Urothelium cell line (cell line): ENCODE measurements at regions not wholly inside any gene's neighbourhood (a gene's known extent, or its start where the extent isn't known, plus 50 kb on each side); places are given as distances from the start of the nearest gene placed in this dataset.
A peak's percentile ranks its signal among the peaks of the same experiment; 100 is the strongest.
"Not testable (repeated sequence)": the region's sequence is repeated elsewhere in the genome, so short reads cannot be mapped to it uniquely, and the experiment has no call there.

ENCODE experiments used
- DNase-seq: peaks from one replicate; pipeline ENCODE4 v3.0.0; 2011; ENCODE audit warnings: low spot score, mixed read lengths
- FAIRE-seq: peaks from 2 replicates; lab custom pipeline; 2011; peaks lifted over from hg19 to GRCh38; lab: Jason Lieb, UNC

- not testable (repeated sequence) for FAIRE-seq, DNase-seq
Observed at GRCh38 chr6:28621268-28621667, 95.6 kb downstream of the GPX5 start.

GRCh38 chr6:28623242-28623641 is 97.6 kb downstream of the GPX5 start:
- not testable (repeated sequence) for FAIRE-seq, DNase-seq

GRCh38 chr6:28626386-28626785 is 100.7 kb downstream of the GPX5 start:
- not testable (repeated sequence) for DNase-seq, FAIRE-seq

GRCh38 chr6:28632326-28632851 is 106.7 kb downstream of the GPX5 start:
- FAIRE-seq, result no peak
- no peak for DNase-seq

- FAIRE-seq (no peak), DNase-seq (no peak)
Observed at GRCh38 chr6:28633445-28634215, 107.9 kb downstream of the GPX5 start.

- no peak for FAIRE-seq
Observed at GRCh38 chr6:28634411-28634760, 108.7 kb downstream of the GPX5 start.

GRCh38 chr6:28634761-28635546 is 109.3 kb downstream of the GPX5 start:
- FAIRE-seq, result peak; percentile 72
- DNase-seq, result no peak

More at GRCh38 chr6:28634411-28634760, 108.7 kb downstream of the GPX5 start:
- DNase-seq, result no peak

GRCh38 chr6:28635547-28636158 is 110.0 kb downstream of the GPX5 start:
- FAIRE-seq, result no peak
- DNase-seq, result no peak

- FAIRE-seq (no peak), DNase-seq (no peak)
Observed at GRCh38 chr6:28638787-28639430, 113.2 kb downstream of the GPX5 start.

GRCh38 chr6:28639445-28640290 is 114.0 kb downstream of the GPX5 start:
- not testable (repeated sequence) for DNase-seq, FAIRE-seq

- DNase-seq, result no peak
- no peak for FAIRE-seq
Observed at GRCh38 chr6:28643017-28643740, 117.5 kb downstream of the GPX5 start.

- FAIRE-seq (no peak), DNase-seq (no peak)
Observed at GRCh38 chr6:28646650-28647049, 121.0 kb downstream of the GPX5 start.

GRCh38 chr6:28648035-28648877 is 122.6 kb downstream of the GPX5 start:
- DNase-seq (peak; percentile 64), FAIRE-seq (no peak)

GRCh38 chr6:28648878-28649375 is 123.2 kb downstream of the GPX5 start:
- DNase-seq (peak; percentile 18), FAIRE-seq (no peak)

GRCh38 chr6:28651161-28651560 is 125.5 kb downstream of the GPX5 start:
- FAIRE-seq (no peak), DNase-seq (no peak)

- FAIRE-seq (no peak), DNase-seq (no peak)
Observed at GRCh38 chr6:28653876-28654275, 128.2 kb downstream of the GPX5 start.

GRCh38 chr6:28655164-28655563 is 129.5 kb downstream of the GPX5 start:
- FAIRE-seq (no peak), DNase-seq (no peak)

GRCh38 chr6:28656715-28657114 is 131.0 kb downstream of the GPX5 start:
- DNase-seq (no peak), FAIRE-seq (no peak)
